ENCODE measurements at regions not wholly inside any gene's neighbourhood (a gene's known extent, or its start where the extent isn't known, plus 50 kb on each side); places are given as distances from the start of the nearest gene placed in this dataset.

DNA sequence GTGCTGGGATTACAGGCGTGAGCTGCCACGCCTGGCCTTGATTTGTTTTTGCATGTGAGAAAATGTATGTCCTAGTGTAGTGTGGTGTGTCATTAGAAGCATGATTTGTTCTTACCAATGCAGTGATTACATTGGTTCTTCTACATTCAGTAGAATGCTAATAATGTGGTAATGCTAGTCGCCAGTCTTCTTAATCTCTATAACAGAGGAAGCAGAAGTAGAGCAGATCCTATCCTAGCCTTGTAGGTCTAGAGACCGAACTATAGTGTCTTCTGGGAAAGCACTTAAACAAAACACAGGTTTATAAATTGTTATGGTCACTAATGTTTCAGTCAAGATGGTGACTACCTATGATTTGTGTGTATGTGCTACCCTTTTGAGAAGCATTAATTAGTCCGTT is 197.5 kb upstream of the DMRT1 start:
- no peaks in the 10 kb centered on the region for H3K27me3 ChIP-seq (ENCODE audit: control insufficient read depth, insufficient read depth, low read length, poor library complexity, severe bottlenecking)
- Mint-ChIP-seq H3K36me3 (ENCODE audit: low read depth) (no peaks in the 10 kb centered on the region), H3K4me1 (peaks cover 9% of the 10 kb centered on the region), H3K4me3 (no peak overlapping the region), H3K27ac (no peak overlapping the region), H3K9me3 (no peaks in the 10 kb centered on the region), H3K27me3 (ENCODE audit: insufficient read depth) (no peaks in the 10 kb centered on the region)
- no peaks in the 10 kb centered on the region for H3K4me1 ChIP-seq (ENCODE audit: control insufficient read depth, insufficient read depth, low read length)
- DNase-seq: no peak
- no peaks in the 10 kb centered on the region for H3K9me3 ChIP-seq (ENCODE audit: control insufficient read depth, low read length)
- H3K27ac ChIP-seq (ENCODE audit: low read depth, low read length): no peak overlapping the region
- no peak overlapping the region for H3K9ac ChIP-seq (ENCODE audit: extremely low read depth, low read length, poor library complexity, severe bottlenecking)
- TF ChIP-seq CTCF (conservative IDR thresholded peaks at IDR 0.05): no peak
- WGBS, 2 experiments (ENCODE audit: insufficient coverage in 1 of 2, insufficient read length in 1 of 2): 93 to 97% methylated on average over 3 to 5 of the region's 5 CpGs
- H3K4me3 ChIP-seq (ENCODE audit: low read length): no peak overlapping the region
- H3K36me3 ChIP-seq (ENCODE audit: control insufficient read depth, insufficient read depth, low read length): no peaks in the 10 kb centered on the region

GRCh38 chr9:647522-647921 is 194.0 kb upstream of the DMRT1 start:
- WGBS, 2 experiments (ENCODE audit: insufficient coverage in 1 of 2, insufficient read length in 1 of 2): 85% methylated on average over 4 of the region's 4 CpGs; no CpG with 5 or more reads in 1 of the 2 experiments
- Mint-ChIP-seq H3K36me3 (ENCODE audit: low read depth) (no peaks in the 10 kb centered on the region), H3K9me3 (no peaks in the 10 kb centered on the region), H3K27ac (no peak overlapping the region), H3K4me1 (peaks cover 14% of the 10 kb centered on the region), H3K4me3 (no peak overlapping the region), H3K27me3 (ENCODE audit: insufficient read depth) (no peaks in the 10 kb centered on the region)
- H3K36me3 ChIP-seq (ENCODE audit: control insufficient read depth, insufficient read depth, low read length): no peaks in the 10 kb centered on the region
- no peaks in the 10 kb centered on the region for H3K27me3 ChIP-seq (ENCODE audit: control insufficient read depth, insufficient read depth, low read length, poor library complexity, severe bottlenecking)
- no peaks in the 10 kb centered on the region for H3K4me1 ChIP-seq (ENCODE audit: control insufficient read depth, insufficient read depth, low read length)
- TF ChIP-seq CTCF (conservative IDR thresholded peaks at IDR 0.05): no peak
- no peak overlapping the region for H3K9ac ChIP-seq (ENCODE audit: extremely low read depth, low read length, poor library complexity, severe bottlenecking)
- H3K9me3 ChIP-seq (ENCODE audit: control insufficient read depth, low read length): no peaks in the 10 kb centered on the region
- H3K27ac ChIP-seq (ENCODE audit: low read depth, low read length): no peak overlapping the region
- no peak for DNase-seq
- H3K4me3 ChIP-seq (ENCODE audit: low read length): no peak overlapping the region

- Mint-ChIP-seq H3K4me3 (no peak overlapping the region), H3K27ac (no peak overlapping the region), H3K9me3 (no peaks in the 10 kb centered on the region), H3K36me3 (ENCODE audit: low read depth) (no peaks in the 10 kb centered on the region), H3K27me3 (ENCODE audit: insufficient read depth) (no peaks in the 10 kb centered on the region), H3K4me1 (peaks cover 17% of the 10 kb centered on the region)
- H3K4me1 ChIP-seq (ENCODE audit: control insufficient read depth, insufficient read depth, low read length): no peaks in the 10 kb centered on the region
- no peak overlapping the region for H3K4me3 ChIP-seq (ENCODE audit: low read length)
- no peaks in the 10 kb centered on the region for H3K27me3 ChIP-seq (ENCODE audit: control insufficient read depth, insufficient read depth, low read length, poor library complexity, severe bottlenecking)
- H3K36me3 ChIP-seq (ENCODE audit: control insufficient read depth, insufficient read depth, low read length): no peaks in the 10 kb centered on the region
- H3K27ac ChIP-seq (ENCODE audit: low read depth, low read length): no peak overlapping the region
- H3K9ac ChIP-seq (ENCODE audit: extremely low read depth, low read length, poor library complexity, severe bottlenecking): no peak overlapping the region
- no peak for TF ChIP-seq CTCF (conservative IDR thresholded peaks at IDR 0.05)
- no peaks in the 10 kb centered on the region for H3K9me3 ChIP-seq (ENCODE audit: control insufficient read depth, low read length)
- 50 to 63% methylated on average over 4 to 8 of the region's 9 CpGs for WGBS, 2 experiments (ENCODE audit: insufficient coverage in 1 of 2, insufficient read length in 1 of 2)
- peak; percentile 66 for DNase-seq
Observed at GRCh38 chr9:649128-650074, 192.1 kb upstream of the DMRT1 start.
